ENCODE measurements at regions not wholly inside any gene's neighbourhood (a gene's known extent, or its start where the extent isn't known, plus 50 kb on each side); places are given as distances from the start of the nearest gene placed in this dataset.

DNA sequence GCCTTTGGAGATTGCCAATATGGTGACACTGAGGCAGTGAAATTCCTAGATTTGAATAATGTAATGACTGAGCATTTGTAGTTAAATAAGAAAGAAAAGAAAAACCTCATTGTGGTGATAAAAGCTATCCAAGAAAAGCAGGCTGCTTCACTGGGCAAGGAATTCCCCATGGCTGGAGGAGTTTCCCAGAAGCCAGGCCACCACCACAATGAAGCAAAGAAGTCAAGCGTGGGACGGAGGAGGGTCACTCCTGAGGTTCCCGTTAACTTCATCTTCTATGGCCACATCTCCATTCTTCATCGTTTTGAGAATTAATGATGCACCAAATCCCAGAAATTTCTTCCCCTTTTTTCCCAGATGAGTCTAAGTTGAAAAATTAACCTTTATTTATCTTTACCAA lies 185.8 kb upstream of the BCL6 start:
- TF ChIP-seq, protein P1, sequence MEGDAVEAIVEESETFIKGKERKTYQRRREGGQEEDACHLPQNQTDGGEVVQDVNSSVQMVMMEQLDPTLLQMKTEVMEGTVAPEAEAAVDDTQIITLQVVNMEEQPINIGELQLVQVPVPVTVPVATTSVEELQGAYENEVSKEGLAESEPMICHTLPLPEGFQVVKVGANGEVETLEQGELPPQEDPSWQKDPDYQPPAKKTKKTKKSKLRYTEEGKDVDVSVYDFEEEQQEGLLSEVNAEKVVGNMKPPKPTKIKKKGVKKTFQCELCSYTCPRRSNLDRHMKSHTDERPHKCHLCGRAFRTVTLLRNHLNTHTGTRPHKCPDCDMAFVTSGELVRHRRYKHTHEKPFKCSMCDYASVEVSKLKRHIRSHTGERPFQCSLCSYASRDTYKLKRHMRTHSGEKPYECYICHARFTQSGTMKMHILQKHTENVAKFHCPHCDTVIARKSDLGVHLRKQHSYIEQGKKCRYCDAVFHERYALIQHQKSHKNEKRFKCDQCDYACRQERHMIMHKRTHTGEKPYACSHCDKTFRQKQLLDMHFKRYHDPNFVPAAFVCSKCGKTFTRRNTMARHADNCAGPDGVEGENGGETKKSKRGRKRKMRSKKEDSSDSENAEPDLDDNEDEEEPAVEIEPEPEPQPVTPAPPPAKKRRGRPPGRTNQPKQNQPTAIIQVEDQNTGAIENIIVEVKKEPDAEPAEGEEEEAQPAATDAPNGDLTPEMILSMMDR (IDR thresholded peaks at IDR 0.05): no peak
- no peak for TF ChIP-seq POLR2A (IDR thresholded peaks at IDR 0.05)

Measured in lower leg skin (tissue), 3 donors.